Suprapubic skin (tissue), 3 donors: ENCODE measurements at regions not wholly inside any gene's neighbourhood (a gene's known extent, or its start where the extent isn't known, plus 50 kb on each side); places are given as distances from the start of the nearest gene placed in this dataset.

Experiments
- POLR2AphosphoS5 ChIP-seq, 3 donors: sonication (generic); formaldehyde crosslinking; IDR thresholded peaks; one replicate each; pipeline ENCODE4 v1.6.1; 2017; ENCODE audit warnings: antibody characterized with exemption in 3 of 3
- TF ChIP-seq, protein P1 (sequence below), 2 donors: fragments of 200-600 bp in 1 of 2; fragments of 450-650 bp in 1 of 2; sonication (generic) in 1 of 2; IDR thresholded peaks; one replicate each; pipeline ENCODE4 v1.5.1; 2016 to 2019; ENCODE audit warnings: antibody characterized with exemption in 2 of 2, mild to moderate bottlenecking in 1 of 2, moderate library complexity in 1 of 2

DNA sequence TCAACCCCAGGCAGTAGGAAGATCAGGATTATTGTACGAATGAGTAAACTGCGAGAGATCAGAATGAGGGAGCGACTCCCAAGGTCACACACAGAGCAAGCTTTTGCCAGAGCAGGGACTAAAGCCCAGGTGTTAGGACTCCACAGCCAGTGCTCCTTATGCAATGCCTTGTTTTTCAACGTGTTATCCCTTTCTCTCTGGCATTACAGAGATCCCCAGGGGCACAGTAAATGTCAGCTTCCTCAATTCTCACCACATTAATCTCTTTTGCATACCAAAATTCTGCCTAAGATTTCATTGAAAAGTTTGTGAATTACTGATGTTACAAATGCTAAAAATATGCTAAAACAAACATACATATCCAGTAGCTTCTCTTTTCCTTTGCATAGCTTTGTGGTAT lies 68.1 kb upstream of the CES5A start:
- TF ChIP-seq POLR2AphosphoS5 (IDR thresholded peaks at IDR 0.05): no peak
- TF ChIP-seq, protein P1, sequence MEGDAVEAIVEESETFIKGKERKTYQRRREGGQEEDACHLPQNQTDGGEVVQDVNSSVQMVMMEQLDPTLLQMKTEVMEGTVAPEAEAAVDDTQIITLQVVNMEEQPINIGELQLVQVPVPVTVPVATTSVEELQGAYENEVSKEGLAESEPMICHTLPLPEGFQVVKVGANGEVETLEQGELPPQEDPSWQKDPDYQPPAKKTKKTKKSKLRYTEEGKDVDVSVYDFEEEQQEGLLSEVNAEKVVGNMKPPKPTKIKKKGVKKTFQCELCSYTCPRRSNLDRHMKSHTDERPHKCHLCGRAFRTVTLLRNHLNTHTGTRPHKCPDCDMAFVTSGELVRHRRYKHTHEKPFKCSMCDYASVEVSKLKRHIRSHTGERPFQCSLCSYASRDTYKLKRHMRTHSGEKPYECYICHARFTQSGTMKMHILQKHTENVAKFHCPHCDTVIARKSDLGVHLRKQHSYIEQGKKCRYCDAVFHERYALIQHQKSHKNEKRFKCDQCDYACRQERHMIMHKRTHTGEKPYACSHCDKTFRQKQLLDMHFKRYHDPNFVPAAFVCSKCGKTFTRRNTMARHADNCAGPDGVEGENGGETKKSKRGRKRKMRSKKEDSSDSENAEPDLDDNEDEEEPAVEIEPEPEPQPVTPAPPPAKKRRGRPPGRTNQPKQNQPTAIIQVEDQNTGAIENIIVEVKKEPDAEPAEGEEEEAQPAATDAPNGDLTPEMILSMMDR (IDR thresholded peaks at IDR 0.05): no peak
